Skeletal muscle satellite cell (primary cell): ENCODE measurements at regions not wholly inside any gene's neighbourhood (a gene's known extent, or its start where the extent isn't known, plus 50 kb on each side); places are given as distances from the start of the nearest gene placed in this dataset.

Experiments used
- H3K27me3 ChIP-seq: 2 replicates; pipeline ENCODE4 v1.7.0; 2013; ENCODE audit warnings: low read length; ENCODE audit not compliant: control insufficient read depth, insufficient read depth
- H3K36me3 ChIP-seq: 2 replicates; pipeline ENCODE4 v1.7.0; 2013; ENCODE audit warnings: mild to moderate bottlenecking, control low read depth, low read length; ENCODE audit not compliant: insufficient read depth
- H3K4me1 ChIP-seq: 2 replicates; pipeline ENCODE4 v1.7.0; 2013; ENCODE audit warnings: low read length; ENCODE audit not compliant: control insufficient read depth, insufficient read depth
- H3K4me2 ChIP-seq: 2 replicates; pipeline ENCODE4 v1.7.0; 2013; ENCODE audit warnings: mild to moderate bottlenecking, low read length
- H3K4me3 ChIP-seq: 2 replicates; pipeline ENCODE4 v1.7.0; 2013; ENCODE audit warnings: low read length
- H3K9ac ChIP-seq: 2 replicates; pipeline ENCODE4 v1.7.0; 2013; ENCODE audit warnings: mild to moderate bottlenecking, low read depth, low read length, moderate library complexity
- H3K9me3 ChIP-seq: replicated peaks from 2 replicates; pipeline ENCODE4 v1.7.0; 2013; ENCODE audit warnings: mild to moderate bottlenecking, control low read depth, low read length

DNA sequence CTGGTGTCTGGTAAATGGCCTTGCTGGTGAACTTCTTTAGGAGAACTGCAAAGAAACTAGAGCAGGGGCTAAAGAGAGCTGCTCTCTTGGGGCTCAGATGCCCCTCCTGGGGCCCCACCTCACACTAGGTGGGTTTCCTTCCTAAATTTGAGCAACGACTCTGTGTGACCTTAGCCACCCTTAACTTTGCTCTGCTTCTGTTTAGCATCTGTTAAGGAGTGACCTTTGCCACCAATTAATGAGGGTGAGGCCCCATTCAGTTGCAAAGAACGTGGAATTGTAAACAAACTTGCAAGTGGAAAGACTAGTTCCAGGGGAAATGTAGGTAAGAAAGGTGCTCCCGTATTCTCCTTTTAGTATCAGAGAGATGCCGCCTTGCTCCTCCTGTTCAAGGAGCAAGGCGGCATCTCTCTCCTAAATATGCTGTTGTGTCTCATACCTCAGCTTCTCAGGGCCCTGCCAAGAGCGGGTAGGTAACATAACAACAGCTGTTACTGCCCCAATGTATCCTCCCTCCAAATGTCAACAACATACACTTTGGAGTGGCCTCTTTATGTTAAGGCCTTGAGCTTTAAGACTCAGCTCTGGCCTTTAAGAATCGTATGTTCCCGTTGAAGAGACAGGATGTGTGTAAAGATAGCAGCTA, 77.6 kb upstream of the FUT8 start:
- no peaks in the 10 kb centered on the region for H3K9me3 ChIP-seq
- no peak overlapping the region for H3K4me3 ChIP-seq
- H3K9ac ChIP-seq, result no peak overlapping the region
- no peaks in the 10 kb centered on the region for H3K27me3 ChIP-seq
- no peaks in the 10 kb centered on the region for H3K36me3 ChIP-seq
- peaks cover 23% of the 10 kb centered on the region for H3K4me1 ChIP-seq
- no peak overlapping the region for H3K4me2 ChIP-seq

DNA sequence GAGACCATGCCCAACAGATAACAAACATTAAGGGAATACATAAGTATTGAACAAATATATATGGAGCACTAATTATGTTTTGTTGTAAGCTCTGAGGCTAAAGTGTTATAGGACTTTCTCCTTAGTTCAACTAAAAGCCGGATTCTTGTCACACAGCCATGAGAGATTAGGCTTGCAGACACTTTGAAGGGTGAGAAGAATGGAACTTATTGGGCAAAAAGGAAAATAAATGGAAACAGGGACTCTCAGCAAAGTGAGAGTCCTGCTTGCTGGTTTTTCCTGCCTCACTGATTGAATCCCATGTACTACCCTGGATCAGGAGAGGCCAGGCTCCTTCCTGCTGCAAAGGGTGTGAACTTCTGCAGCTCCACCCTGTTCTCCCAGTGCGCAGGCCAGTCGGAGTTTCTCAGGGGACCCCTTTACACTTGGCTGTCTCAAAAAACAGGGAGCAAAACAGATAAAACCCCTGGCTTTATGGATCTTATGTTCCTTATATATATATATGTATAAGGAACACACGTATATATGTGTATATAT, 77.1 kb upstream of the FUT8 start:
- no peak overlapping the region for H3K9ac ChIP-seq
- no peak overlapping the region for H3K4me3 ChIP-seq
- H3K9me3 ChIP-seq, result no peaks in the 10 kb centered on the region
- H3K4me2 ChIP-seq, result no peak overlapping the region
- no peaks in the 10 kb centered on the region for H3K36me3 ChIP-seq
- peaks cover 23% of the 10 kb centered on the region for H3K4me1 ChIP-seq
- H3K27me3 ChIP-seq, result no peaks in the 10 kb centered on the region

DNA sequence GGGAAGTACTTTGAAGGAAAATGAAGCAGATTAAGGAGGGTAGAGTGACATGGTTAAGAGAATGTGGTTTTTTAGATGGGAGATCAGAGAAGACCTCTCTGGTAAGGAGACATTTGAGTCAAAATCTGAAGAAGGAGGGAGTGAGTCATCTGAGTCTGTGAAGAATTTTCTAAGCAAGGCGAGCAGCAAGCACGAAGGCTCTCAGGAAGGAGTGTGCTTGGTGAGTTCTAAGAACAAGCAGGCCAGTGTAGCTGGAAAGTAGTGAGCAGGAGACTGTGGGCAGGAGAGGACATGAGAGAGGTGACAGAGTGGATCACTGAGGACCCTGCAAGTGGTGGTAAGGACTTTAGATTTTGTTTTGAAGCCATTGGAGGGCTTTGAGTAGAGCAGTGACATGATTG, 76.3 kb upstream of the FUT8 start:
- Histone ChIP-seq H3K9me3 (no peaks in the 10 kb centered on the region), H3K4me2 (no peak overlapping the region), H3K36me3 (no peaks in the 10 kb centered on the region), H3K27me3 (no peaks in the 10 kb centered on the region), H3K9ac (no peak overlapping the region), H3K4me3 (no peak overlapping the region), H3K4me1 (peaks cover 23% of the 10 kb centered on the region)

DNA sequence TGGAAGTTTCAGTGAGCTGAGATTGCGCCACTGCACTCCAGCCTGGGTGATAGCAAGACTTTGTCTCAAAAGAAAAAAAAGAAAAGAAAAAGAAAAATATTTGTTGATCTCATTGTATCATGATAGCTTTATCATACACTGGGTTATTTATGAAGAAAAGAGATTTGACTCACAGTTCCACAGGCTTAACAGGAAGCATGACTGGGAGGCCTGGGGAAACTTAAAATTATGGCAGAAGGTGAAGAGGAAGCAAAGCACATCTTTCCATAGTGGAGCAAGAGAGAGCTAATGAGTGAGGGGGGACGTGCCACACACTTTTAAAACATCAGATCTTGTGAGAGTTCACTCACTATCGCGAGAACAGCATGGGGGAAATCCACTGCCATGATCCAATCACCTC, 72.7 kb upstream of the FUT8 start:
- Histone ChIP-seq H3K9ac (no peak overlapping the region), H3K9me3 (no peaks in the 10 kb centered on the region), H3K4me3 (no peak overlapping the region), H3K36me3 (no peaks in the 10 kb centered on the region), H3K27me3 (no peaks in the 10 kb centered on the region), H3K4me2 (no peak overlapping the region), H3K4me1 (peaks cover 6% of the 10 kb centered on the region)

DNA sequence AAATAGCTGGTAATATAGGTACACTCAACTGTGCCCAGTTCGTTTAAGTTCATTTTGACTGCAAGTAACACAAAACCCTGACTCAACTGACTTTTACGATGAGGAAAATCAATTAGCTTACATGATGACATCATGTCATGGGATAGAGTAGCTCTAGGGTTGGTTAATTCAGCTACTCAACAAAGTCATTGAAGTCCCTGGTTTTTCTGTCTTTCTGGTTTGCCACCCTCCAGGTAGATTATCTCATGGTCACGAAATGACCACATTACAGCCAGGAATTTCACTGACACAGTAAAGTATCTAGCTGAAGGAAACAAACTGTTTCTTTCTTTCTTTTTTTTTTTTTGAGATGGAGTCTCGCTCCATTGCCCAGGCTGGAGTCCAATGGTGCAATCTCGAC, 68.5 kb upstream of the FUT8 start:
- H3K4me1 ChIP-seq, result peaks cover 7% of the 10 kb centered on the region
- no peaks in the 10 kb centered on the region for H3K9me3 ChIP-seq
- H3K4me2 ChIP-seq, result no peak overlapping the region
- no peaks in the 10 kb centered on the region for H3K27me3 ChIP-seq
- H3K36me3 ChIP-seq, result no peaks in the 10 kb centered on the region
- no peak overlapping the region for H3K9ac ChIP-seq
- H3K4me3 ChIP-seq, result no peak overlapping the region

DNA sequence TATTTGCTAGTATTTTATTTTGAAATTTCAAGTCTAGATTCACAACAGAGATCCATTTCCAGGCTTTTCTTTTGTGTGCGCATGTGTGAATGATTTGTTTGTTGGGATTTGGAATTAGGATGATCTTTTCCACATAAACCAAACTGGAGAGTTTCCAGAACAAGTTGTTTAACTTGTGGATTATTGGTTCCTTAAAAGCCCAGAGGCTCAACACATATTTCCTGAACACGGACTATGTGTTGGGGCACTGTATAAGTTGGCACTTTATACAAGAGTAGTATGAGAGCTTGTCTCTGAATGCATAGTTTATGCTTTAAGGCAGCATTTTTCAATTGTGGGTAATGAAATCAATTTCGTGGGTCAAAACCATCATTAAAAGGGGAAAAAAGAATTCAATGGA, 67.3 kb upstream of the FUT8 start:
- H3K9me3 ChIP-seq, result no peaks in the 10 kb centered on the region
- no peaks in the 10 kb centered on the region for H3K27me3 ChIP-seq
- H3K4me2 ChIP-seq, result no peak overlapping the region
- H3K9ac ChIP-seq, result no peak overlapping the region
- H3K36me3 ChIP-seq, result no peaks in the 10 kb centered on the region
- no peak overlapping the region for H3K4me3 ChIP-seq
- peaks cover 7% of the 10 kb centered on the region for H3K4me1 ChIP-seq

DNA sequence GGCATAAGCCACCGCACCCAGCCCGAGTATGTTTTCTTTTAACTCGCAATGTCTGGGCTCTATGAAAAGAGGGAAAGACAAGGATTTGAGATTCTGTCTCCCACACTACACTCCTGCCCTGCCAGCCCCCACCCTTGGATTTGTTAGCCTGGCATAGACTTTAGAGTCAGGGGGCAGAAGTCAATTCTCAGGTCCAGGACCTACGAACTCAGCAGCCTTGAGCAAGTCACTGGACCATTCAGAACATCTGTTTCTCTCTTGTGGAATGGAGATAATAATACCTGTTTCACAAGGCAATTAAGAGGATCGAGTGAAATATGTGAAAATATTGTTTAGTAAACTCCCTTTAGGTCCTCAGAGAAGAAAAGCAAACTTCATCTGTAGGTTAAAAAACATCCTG, 66.1 kb upstream of the FUT8 start:
- Histone ChIP-seq H3K4me1 (peaks cover 7% of the 10 kb centered on the region), H3K27me3 (no peaks in the 10 kb centered on the region), H3K9me3 (no peaks in the 10 kb centered on the region), H3K9ac (no peak overlapping the region), H3K4me2 (no peak overlapping the region), H3K36me3 (no peaks in the 10 kb centered on the region), H3K4me3 (no peak overlapping the region)

DNA sequence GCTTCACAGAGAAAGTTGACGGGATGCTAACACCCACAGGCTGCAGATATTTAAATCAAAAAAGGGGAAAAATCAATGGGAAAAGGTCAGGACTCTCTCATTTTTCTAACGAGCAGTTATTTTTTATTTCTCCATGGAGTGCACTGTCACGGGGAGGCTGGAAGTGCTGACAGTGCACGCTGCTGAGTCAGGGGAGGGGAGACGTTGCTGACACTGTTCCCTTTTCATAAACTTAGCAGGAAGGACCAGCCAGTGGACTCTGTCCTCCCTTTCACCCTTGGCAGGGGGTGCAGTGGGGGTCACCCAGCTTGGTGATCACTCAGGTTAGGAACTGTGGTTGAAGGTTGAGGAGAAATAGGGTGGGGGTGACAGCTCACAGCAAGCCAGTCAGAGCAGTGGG, 65.6 kb upstream of the FUT8 start:
- Histone ChIP-seq H3K9me3 (no peaks in the 10 kb centered on the region), H3K27me3 (no peaks in the 10 kb centered on the region), H3K4me3 (no peak overlapping the region), H3K36me3 (no peaks in the 10 kb centered on the region), H3K9ac (no peak overlapping the region), H3K4me1 (peaks cover 7% of the 10 kb centered on the region), H3K4me2 (no peak overlapping the region)

DNA sequence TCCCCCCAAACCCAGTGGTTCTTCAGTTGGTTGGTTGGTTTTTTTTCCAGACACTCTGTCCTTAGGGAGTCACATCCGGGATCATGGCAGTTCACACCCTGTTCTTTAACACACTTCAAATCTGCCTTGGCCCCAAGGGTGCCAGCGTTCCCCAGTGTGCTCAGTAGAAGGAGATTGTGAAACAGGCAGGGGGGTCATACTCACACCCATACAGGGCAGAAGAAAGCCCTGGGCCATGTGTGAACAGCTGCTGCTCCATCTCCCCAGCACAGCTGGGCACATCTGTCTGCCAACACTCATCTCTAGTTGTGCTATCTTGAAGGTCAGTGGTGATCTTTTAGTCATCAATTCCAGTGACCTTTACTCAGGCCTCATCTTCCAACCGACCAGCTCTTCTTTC, 64.4 kb upstream of the FUT8 start:
- Histone ChIP-seq H3K4me2 (no peak overlapping the region), H3K4me3 (no peak overlapping the region), H3K9ac (no peak overlapping the region), H3K36me3 (no peaks in the 10 kb centered on the region), H3K27me3 (no peaks in the 10 kb centered on the region), H3K9me3 (no peaks in the 10 kb centered on the region), H3K4me1 (peaks cover 10% of the 10 kb centered on the region)

DNA sequence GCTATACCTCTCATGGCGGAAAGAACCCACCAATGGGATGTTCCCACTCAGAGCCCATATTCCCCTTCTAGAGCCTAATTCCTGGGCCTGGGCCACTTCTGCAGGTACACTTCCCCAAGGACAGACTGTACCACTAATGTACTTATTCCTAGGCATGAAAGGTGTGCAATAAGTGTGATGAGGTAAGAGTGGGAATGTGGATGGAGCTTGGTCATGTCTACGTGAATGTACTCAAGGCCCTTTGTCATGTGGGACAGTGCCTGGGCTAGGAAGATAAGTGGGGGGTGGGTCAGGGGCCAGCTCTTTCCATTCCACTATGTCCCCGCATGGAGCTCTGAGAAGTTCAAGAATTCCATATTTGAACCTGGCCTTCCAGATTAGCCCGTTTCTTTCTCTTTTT, 63.4 kb upstream of the FUT8 start:
- no peaks in the 10 kb centered on the region for H3K9me3 ChIP-seq
- no peaks in the 10 kb centered on the region for H3K27me3 ChIP-seq
- H3K4me2 ChIP-seq, result no peak overlapping the region
- no peak overlapping the region for H3K9ac ChIP-seq
- H3K4me3 ChIP-seq, result no peak overlapping the region
- H3K36me3 ChIP-seq, result no peaks in the 10 kb centered on the region
- peaks cover 12% of the 10 kb centered on the region for H3K4me1 ChIP-seq

DNA sequence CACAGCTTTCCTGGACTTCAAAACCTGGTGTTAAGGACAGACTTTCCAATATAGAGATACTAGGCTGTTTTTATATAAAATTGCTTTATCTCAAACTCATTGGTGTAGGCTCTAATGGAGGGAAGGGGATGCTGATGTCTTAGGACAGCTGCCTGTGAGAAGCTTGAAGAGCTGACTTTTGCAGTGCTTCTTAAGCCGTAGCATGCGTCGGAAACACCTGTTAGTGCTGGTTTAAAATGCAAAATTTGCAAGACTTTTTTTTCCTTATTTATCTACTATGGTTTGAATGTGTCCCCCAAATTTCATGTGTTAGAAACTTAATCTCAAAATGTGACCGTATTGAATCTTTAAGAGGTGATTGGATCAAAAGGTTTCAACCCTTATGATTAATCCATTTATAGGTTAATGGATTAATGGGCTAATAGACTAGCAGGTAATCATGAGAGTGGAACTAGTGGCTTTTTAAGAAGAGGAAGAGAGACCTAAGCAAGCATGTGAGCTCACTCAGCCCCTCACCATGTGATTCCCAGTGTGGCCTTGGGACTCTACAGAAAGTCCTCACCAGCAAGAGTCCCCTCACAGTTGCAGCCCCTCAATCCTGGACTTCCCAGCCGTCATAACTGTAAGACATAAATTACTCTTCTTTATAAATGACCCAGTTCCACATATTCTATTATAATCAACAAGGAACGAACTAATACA, 60.9 kb upstream of the FUT8 start:
- H3K4me2 ChIP-seq, result no peak overlapping the region
- H3K9me3 ChIP-seq, result no peaks in the 10 kb centered on the region
- H3K4me3 ChIP-seq, result no peak overlapping the region
- no peaks in the 10 kb centered on the region for H3K36me3 ChIP-seq
- no peaks in the 10 kb centered on the region for H3K27me3 ChIP-seq
- H3K4me1 ChIP-seq, result peaks cover 18% of the 10 kb centered on the region
- no peak overlapping the region for H3K9ac ChIP-seq

DNA sequence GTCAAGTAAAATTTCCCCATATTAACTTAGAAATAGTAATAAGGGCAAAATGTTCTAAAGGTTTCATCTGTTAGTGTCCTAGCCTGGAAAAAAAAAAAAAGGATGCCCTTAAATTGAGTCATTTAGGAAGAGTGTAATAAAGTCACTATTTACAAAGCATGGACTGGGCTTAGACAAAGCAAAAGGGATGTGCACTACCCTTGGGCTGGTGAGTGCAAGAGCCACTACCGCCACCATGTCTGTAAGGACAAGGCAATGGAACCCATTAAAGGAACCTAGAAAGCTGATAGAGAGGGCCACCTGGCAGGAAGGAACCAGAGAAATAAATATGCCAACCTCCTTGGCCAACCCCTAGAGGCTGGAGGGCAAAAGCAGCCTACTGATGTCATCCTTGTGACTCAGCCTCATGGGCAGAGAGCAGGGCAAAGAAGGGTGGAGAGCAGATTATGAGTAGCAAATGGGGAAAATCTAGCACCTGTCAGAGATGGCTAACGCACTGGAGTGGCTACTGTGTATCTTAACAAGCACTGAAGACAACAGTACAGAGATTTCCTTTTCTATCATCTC, 59.5 kb upstream of the FUT8 start:
- Histone ChIP-seq H3K4me1 (peaks cover 17% of the 10 kb centered on the region), H3K4me2 (no peak overlapping the region), H3K36me3 (no peaks in the 10 kb centered on the region)

More for the DNA sequence above, 59.5 kb upstream of the FUT8 start:
- H3K9ac ChIP-seq, result no peak overlapping the region
- H3K27me3 ChIP-seq, result no peaks in the 10 kb centered on the region
- H3K4me3 ChIP-seq, result no peak overlapping the region
- no peaks in the 10 kb centered on the region for H3K9me3 ChIP-seq
